C4-2B (cell line): ENCODE measurements at regions not wholly inside any gene's neighbourhood (a gene's known extent, or its start where the extent isn't known, plus 50 kb on each side); places are given as distances from the start of the nearest gene placed in this dataset.

ENCODE experiments used
- H3K27ac ChIP-seq: fragments of 450-650 bp; 2 replicates; pipeline ENCODE4 v1.5.1; 2017
- CTCF ChIP-seq: fragments of 450-650 bp; conservative IDR thresholded peaks from 2 replicates; pipeline ENCODE4 v1.5.1; 2017; ENCODE audit warnings: mild to moderate bottlenecking
- ZFX ChIP-seq: fragments of 450-650 bp; IDR thresholded peaks from 2 replicates; pipeline ENCODE4 v1.6.1; 2017

DNA sequence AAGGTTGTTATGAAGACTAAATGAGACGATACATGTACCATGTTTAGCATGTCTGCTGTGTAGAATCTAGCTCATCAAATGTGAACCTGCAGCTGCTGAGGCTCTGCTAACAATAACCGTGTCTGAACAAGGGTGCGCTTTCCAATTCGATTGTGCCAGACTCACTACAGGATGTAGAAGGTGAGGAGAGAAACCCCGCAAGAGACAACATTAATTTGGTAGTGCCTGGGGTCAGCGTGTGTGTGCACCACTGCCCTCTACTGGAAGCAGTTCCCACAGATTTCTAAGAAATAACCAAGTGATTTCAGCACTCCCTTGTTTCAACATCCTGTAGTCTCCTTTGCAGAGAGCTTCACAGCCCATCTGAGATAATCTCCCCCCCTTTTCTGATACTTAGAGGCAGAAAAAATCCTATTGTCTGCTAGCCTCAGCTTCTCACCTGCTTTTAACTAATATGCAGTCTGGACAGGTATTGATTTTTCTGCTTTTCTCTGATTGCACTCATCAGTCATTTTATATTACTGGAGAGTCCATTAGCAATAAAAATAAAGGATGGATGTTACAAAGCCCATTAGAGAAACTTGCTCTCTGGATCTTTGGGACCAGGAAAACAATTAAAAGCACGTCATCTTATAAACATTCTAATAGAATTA lies 96.7 kb upstream of the BACH2 start:
- TF ChIP-seq ZFX (no peak), CTCF (peak; percentile 51)
- H3K27ac ChIP-seq: no peak overlapping the region

DNA sequence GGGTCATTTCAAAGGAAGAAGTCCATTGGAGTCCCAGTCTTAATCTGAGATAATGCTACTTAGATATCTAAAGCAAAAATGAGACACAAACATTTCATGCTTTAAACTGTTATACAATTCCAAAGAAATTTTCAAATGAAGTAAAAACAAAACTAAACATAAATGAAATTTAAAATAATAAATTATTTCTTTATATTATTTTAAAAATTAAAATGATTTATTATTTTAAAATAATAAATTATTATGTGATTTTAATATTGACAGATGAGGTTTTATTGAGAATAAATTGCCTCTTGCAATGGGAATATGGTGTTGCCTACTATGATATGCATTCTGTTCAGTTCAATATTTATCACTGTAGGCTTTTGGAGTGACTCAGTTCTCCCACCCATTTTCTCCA lies 93.7 kb upstream of the BACH2 start:
- no peak overlapping the region for H3K27ac ChIP-seq
- TF ChIP-seq ZFX (no peak), CTCF (no peak)

- TF ChIP-seq ZFX (no peak), CTCF (no peak)
- no peak overlapping the region for H3K27ac ChIP-seq
Measured at GRCh38 chr6:90388395-90388794, 91.8 kb upstream of the BACH2 start.

DNA sequence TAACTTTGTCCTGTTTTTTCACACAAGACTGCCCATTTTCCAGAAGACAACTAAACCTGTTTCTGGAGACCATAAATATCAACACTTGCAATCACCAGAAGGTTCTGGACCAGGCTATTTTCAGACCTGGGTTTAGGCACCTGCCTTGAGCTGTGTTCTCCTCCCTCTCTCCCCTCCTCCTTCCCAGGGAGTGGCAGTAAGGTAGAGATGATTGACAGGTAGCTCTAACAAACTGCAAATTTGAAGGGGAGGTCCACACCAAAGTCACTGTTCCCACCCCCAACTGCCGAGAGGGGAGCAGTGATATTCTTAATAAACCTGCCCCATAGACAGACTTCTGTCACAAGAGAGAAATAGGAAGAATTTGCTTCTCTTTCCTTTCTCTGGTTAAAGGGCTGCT lies 91.2 kb upstream of the BACH2 start:
- no peak overlapping the region for H3K27ac ChIP-seq
- TF ChIP-seq ZFX (no peak), CTCF (no peak)

DNA sequence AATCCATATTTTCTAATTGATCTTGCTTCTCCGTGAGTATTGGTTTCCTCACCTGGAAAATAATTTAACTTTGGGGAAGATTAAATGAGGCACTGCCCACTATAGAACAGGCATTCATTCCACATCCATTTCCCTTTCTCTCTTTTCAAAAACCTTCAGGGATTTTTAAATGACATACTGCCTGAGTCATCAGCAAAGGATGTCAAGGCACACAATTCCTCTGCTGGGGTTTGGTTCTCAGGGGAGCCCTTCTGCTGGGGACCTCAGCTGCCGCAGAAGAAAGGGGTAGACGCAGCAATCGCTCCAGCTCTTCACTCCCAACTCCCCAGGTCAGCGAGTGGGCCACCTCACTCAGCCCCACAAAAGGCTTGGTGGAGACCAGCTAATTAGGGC lies 90.7 kb upstream of the BACH2 start:
- no peak overlapping the region for H3K27ac ChIP-seq
- TF ChIP-seq CTCF: no peak
- no peak for TF ChIP-seq ZFX

DNA sequence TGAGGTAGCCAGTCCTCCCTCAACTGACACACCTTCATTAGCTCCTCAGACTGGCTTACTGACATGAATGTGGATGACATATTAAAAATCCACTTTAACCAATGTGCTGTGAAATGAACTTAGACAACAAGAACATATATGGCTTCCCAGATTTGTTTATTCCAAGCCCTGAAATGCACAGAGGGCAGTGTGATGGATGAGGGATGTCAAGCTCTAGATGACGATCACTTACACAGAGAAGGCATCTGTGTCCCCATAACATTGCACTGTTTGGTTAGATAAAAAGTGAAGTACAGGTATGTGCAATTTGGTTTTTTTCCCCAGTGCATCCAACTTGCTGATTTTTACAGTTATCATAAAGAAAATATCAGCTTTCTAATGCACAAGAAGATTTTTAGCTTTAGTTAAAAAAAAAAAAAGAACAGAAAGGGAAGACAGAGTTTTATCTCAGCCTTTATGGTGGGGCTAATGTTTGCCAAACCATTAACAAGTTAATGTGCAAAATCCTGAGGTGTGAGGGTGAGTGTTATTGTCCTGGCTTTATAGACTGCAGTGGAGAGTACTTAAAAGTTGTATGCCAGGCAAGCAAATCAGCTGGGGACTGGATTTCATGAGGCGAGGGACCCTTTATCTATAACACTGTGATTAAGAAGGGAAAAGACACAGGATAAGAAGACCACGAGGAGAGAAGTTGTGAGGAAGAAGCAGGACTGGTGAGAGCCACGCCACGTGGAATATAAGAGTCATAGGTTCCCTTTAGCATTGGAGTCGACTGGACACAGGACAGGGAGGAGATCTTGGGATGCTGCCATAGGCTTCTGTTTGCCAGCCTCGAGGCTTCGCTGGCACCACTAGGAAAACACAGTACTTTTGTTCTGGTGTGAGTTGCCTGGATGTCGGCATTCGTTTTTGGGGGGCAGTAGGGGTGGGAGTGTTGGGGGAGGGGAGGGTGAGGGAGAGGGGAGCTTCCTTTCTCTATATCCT lies 90.0 kb upstream of the BACH2 start:
- H3K27ac ChIP-seq: no peak overlapping the region
- TF ChIP-seq ZFX (no peak), CTCF (no peak)

DNA sequence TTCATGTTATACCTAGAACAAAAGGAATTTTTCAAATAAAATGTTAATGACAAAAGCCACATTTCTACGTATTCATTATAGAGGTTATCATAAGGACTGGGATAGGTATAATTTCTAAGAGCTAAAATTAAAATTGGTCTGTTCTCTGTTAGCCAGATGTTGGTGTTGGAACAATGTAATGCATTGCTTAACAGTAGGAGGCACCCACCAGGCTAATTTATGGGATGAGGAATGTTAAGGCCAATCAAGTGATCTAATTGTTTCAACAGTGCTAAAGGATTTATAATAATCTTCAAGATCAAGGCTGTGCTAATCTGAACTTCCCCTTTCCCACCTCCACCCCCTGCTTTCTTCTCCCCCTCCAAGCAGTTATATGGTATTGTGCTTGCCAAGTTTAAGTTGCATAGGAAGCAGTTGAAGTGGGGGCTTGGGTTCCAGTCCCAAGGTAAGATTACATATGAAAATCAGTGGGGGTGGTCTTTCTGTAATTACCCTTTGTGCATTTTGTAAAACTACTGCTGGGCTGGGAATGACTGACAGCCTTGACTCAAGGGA lies 89.2 kb upstream of the BACH2 start:
- no peak overlapping the region for H3K27ac ChIP-seq
- TF ChIP-seq ZFX: no peak
- TF ChIP-seq CTCF: no peak
